GM18520 (cell line): ENCODE measurements at regions not wholly inside any gene's neighbourhood (a gene's known extent, or its start where the extent isn't known, plus 50 kb on each side); places are given as distances from the start of the nearest gene placed in this dataset.

Experiments
- ATAC-seq: cut with Tn5 transposase; IDR thresholded peaks from one replicate; pipeline ENCODE4 v1.9.1; 2021; ENCODE audit not compliant: unreplicated experiment

- ATAC-seq = no peak
Observed at GRCh38 chr2:81235601-81236000, 931.0 kb upstream of the LRRTM1 start.

GRCh38 chr2:81234711-81235110, 930.2 kb upstream of the LRRTM1 start:
- ATAC-seq = no peak

GRCh38 chr2:81225756-81226155, 921.2 kb upstream of the LRRTM1 start:
- ATAC-seq = no peak

DNA sequence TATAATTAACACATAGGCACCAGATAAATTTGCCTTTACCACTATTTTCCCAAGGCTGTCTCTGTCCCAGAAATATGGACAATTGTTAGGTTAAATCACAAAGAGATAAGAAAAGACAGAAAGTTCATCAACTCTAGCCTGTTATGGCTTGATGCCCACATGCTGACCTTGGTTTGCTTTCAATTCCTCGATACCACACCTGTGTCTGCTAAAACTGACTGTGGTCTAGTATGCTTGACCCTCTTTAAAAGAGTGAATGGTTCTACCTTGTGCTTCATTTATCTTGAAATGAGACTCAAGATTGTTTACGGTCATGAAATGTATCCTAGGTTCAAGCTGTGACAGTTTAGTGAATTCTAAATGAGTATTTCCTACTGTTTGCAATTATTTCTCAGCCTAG, 909.0 kb upstream of the LRRTM1 start:
- ATAC-seq = no peak

DNA sequence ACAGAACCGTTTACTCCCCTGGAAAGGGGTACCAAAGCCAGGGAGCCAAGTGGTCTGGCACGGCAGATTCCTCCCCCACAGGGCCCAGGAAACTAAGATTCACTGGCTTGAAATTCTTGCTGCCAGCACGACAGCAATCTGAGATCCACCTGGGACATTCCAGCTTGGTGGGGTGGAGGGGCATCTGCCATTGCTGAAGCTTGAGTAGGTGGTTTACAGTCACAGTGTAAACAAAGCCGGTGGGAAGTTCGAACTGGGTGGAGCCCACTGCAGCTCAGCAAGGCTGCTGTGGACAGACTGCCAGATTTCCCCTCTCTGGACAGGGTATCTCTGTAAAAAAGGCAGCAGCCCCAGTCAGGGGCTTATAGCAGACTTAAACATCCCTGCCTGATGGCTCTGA, 901.7 kb upstream of the LRRTM1 start:
- ATAC-seq = no peak

DNA sequence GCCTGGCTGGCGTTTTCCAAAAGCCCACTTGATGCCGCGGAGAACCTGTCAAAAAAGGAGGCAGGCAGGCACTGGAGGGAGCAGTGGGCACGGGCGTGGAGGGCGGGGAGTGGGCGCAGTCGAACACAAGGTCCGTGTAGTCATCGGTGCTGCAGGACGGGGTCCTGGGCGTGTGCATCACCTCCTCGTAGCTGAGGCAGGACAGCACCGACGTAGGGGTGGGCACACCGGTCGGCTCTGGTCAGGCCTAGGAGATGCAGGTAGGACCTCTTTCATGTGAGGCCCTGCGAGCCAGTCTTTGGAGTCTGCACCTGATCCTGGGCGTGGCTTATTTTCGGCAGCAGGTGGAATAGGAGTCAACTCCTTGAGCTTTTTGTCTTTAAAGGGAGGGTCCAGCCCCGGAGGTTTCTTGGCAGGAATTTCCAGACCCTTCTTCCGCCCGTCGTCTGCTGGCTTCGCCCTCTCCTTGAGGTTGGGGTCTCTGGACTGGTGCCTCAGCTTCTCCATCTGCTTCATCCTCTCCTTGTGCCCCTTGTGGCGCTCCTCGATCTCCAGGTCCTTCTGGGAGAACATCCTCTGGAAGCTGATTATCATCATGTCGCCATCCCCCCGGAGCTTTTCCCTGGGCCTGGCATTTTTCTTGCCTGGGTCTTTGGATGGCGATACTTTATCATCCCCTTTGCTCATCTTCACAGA, 892.5 kb upstream of the LRRTM1 start:
- ATAC-seq = no peak

- no peak for ATAC-seq
Observed at GRCh38 chr2:81196383-81196851, 891.9 kb upstream of the LRRTM1 start.

- ATAC-seq = no peak
Observed at GRCh38 chr2:81195774-81196382, 891.3 kb upstream of the LRRTM1 start.

GRCh38 chr2:81195017-81195773, 890.6 kb upstream of the LRRTM1 start:
- ATAC-seq = no peak

DNA sequence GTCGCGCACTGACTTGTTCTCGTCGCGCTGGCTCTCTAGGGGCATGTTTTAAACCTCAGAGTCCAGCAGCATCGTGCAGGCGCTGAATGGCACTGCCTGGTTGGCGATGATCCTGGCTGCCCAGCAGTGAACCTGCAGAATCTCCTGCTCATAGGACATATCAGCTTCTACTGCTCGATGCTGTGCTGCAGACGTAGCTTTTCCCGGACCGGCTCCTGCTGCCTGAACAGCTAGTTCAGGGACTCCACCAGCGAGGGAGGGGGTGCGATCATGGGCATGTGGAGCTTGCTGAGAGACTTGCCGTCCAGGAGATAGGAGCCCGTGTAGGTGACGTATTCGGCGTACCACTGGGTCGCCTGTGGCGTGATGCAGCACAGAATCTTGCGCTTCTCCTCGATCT, 890.0 kb upstream of the LRRTM1 start:
- ATAC-seq = no peak

- ATAC-seq = no peak
Observed at GRCh38 chr2:81194176-81194575, 889.6 kb upstream of the LRRTM1 start.

DNA sequence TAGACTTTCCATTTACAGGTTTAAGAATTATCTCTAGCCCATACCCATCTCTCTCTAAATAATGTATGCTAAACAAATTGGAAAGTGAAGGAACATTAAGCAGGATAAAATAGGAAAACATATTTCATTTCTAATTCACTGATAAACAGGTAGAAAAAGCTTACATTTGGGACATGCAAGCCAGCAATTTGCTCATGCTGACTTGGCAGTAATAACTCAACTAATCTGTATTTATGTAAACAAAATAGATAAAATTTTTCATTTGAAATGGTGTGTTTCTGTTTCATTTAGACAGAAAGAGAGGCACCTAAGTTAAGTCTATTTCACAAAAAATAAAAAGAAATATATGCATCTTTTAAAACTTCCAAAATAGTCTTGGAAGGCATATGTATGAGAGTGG, 877.3 kb upstream of the LRRTM1 start:
- ATAC-seq = no peak

DNA sequence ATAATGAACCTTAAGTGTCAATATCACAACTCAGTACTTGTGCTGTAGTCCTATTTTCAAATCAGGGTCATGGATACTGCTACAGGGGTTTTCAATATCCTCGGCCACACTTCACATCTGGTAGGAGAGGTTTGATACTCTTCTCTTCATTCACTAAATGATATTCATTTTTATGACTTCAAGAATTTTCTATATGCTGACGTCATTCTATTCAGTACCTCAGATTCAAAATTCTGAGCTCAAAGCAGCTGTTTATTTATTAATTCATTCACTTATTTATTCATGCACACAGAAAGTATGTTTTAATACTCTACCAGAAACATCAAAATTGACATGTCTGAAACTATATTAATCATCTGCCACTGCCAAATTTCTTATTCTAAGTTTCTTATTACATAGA, 866.9 kb upstream of the LRRTM1 start:
- no peak for ATAC-seq

- ATAC-seq = no peak
Observed at GRCh38 chr2:81163583-81163982, 859.0 kb upstream of the LRRTM1 start.

GRCh38 chr2:81158505-81158904, 854.0 kb upstream of the LRRTM1 start:
- ATAC-seq = no peak

- ATAC-seq = no peak
Observed at GRCh38 chr2:81148323-81148722, 843.8 kb upstream of the LRRTM1 start.

DNA sequence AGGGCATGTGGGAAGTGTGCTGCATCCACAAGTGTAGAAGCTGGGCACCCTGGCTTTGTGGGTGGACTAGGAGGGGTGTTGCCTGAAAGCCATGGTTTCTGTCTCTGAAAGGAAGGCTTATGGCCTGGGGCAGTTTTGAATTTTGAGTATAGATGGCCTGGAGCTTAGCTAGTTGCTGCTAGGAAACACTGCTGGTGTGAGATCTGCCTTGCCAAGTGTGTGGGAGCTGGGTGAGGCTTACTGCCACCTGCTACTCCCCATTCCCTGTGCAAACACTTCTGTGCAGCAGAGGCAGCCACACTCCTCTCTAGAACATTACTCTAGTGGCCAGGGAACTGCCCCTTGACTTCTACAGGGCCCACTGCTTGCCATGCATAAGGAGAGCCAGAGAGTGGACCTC, 831.7 kb upstream of the LRRTM1 start:
- no peak for ATAC-seq

DNA sequence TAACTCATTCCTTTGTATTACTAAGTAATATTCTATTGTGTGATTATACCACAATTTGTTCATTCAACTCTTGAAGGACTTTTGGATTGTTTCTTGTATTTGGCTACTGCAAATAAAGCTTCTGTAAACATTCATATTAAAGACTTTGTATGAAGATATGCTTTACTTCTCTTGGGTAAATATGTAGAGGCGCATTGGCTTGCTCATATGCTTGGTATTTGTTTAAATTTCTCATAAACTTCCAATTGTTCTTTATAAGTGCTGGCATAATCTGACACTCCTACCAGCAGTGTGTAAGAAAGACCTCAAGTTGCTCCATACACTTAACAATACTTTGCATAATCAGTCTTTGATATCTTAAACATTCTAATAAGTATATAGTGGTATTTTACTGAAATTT, 792.8 kb upstream of the LRRTM1 start:
- ATAC-seq = no peak

GRCh38 chr2:81093031-81093430, 788.5 kb upstream of the LRRTM1 start:
- no peak for ATAC-seq

- no peak for ATAC-seq
Observed at GRCh38 chr2:81087646-81088045, 783.1 kb upstream of the LRRTM1 start.

- no peak for ATAC-seq
Observed at GRCh38 chr2:81084101-81084500, 779.5 kb upstream of the LRRTM1 start.

GRCh38 chr2:81078631-81079030, 774.1 kb upstream of the LRRTM1 start:
- no peak for ATAC-seq
